ENCODE measurements at regions not wholly inside any gene's neighbourhood (a gene's known extent, or its start where the extent isn't known, plus 50 kb on each side); places are given as distances from the start of the nearest gene placed in this dataset.

DNA sequence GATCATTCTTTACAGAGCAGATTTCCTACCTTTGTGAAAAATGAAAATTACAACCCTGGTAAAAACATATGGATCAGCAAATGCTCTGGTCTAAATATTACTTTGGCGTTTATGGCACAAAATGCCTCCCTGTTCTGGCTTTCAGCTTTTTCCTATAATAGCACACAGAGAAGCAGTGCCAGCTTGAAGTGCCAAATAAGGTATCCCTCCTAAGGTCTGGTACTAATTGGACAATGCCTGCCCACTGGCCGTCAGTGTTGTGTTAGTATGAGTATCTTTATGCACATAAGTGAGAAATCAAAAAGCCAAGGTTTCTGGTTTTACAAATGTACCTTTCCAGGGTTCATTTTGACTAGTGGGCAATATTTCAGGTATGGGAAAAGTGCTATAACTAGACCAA is 1293.7 kb upstream of the FAM98A start:
- H3K36me3 ChIP-seq (ENCODE audit: control insufficient read depth, insufficient read depth, low read length) = no peaks in the 10 kb centered on the region
- no peak overlapping the region for H3K4me3 ChIP-seq (replicated peaks; ENCODE audit: low read depth, low read length)
- H3K27me3 ChIP-seq (replicated peaks; ENCODE audit: control insufficient read depth, insufficient read depth, low read length) = no peaks in the 10 kb centered on the region
- TF ChIP-seq, protein P1, sequence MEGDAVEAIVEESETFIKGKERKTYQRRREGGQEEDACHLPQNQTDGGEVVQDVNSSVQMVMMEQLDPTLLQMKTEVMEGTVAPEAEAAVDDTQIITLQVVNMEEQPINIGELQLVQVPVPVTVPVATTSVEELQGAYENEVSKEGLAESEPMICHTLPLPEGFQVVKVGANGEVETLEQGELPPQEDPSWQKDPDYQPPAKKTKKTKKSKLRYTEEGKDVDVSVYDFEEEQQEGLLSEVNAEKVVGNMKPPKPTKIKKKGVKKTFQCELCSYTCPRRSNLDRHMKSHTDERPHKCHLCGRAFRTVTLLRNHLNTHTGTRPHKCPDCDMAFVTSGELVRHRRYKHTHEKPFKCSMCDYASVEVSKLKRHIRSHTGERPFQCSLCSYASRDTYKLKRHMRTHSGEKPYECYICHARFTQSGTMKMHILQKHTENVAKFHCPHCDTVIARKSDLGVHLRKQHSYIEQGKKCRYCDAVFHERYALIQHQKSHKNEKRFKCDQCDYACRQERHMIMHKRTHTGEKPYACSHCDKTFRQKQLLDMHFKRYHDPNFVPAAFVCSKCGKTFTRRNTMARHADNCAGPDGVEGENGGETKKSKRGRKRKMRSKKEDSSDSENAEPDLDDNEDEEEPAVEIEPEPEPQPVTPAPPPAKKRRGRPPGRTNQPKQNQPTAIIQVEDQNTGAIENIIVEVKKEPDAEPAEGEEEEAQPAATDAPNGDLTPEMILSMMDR (IDR thresholded peaks at IDR 0.05; ENCODE audit: insufficient read depth, low read length, poor library complexity, severe bottlenecking) = no peak
- no peak for DNase-seq (ENCODE audit: extremely low read depth, insufficient read length)

DNA sequence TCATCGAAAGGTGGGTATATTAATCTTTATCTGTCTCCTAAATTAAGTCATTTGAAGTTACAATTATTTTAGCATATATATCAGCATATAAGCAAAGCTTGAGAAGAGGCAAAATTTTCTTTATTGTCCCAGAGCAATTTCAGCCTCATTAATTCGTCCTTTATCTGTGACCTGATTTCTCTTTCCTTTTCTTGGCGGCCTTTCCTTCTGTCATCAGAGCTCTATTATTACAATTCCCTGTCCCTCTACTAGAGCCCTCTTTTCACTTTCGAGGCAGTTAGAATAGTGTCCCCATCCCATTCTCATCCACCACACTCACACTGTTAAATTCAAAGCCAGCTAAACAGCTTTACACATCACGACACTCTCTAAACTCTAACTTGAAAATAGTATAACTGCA is 1293.2 kb upstream of the FAM98A start:
- Histone ChIP-seq H3K36me3 (ENCODE audit: control insufficient read depth, insufficient read depth, low read length) (no peaks in the 10 kb centered on the region), H3K4me3 (replicated peaks; ENCODE audit: low read depth, low read length) (no peak overlapping the region), H3K27me3 (replicated peaks; ENCODE audit: control insufficient read depth, insufficient read depth, low read length) (no peaks in the 10 kb centered on the region)
- DNase-seq (ENCODE audit: extremely low read depth, insufficient read length) = no peak
- TF ChIP-seq, protein P1 (IDR thresholded peaks at IDR 0.05; ENCODE audit: insufficient read depth, low read length, poor library complexity, severe bottlenecking) = no peak

DNA sequence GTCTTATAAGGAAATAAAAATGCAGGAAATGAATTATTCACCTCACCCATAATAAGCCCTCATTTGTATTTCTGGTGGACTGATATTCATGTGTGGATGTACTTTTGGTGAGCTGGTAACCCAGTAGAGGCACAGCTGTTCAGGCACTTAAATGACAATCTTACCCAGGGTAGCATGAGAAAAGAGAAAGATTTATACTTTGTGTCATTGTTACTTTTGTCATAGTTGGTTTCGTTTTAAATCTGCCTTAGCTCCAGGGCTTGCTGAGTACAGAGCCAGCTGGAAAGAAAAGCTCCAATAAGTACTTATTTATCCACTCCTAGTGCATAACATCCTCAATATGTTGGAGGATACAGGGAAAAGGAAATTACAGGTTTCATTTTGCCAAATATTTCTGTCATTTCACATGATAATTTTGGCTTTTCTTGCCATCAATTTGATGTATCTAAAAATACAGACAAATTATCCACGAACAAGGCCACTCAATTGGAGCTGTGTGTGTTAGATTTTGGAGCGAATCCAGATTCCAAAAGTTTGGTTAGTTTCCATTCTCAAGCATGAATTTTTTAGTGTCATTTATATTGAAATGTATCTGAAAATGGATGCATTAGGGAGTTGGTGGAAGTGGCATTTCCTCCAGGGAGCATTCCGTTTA is 1276.1 kb upstream of the FAM98A start:
- Histone ChIP-seq H3K27me3 (replicated peaks; ENCODE audit: control insufficient read depth, insufficient read depth, low read length) (no peaks in the 10 kb centered on the region), H3K36me3 (ENCODE audit: control insufficient read depth, insufficient read depth, low read length) (no peaks in the 10 kb centered on the region), H3K4me3 (replicated peaks; ENCODE audit: low read depth, low read length) (no peak overlapping the region)
- DNase-seq (ENCODE audit: extremely low read depth, insufficient read length) = no peak
- TF ChIP-seq, protein P1 (IDR thresholded peaks at IDR 0.05; ENCODE audit: insufficient read depth, low read length, poor library complexity, severe bottlenecking) = no peak

DNA sequence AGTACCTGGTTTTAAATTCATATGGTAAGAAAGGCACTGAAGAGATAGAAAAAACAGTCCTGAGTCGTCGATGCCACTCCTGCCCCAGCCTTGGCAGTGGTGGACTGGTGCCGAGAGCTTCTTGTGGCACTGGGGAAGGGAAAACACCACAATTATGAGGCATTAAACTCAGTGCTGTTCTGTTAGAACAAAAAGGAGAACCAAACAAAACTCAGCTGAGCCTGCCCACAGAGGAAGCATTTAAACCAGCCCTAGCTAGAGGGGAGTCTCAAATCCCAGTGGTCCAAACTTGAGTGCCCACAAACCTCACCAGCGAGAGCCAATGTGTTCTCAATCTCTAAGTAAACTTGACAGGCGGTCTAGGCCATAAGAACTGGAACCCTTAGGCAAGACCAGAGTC is 1254.5 kb upstream of the FAM98A start:
- DNase-seq (ENCODE audit: extremely low read depth, insufficient read length) = no peak
- Histone ChIP-seq H3K4me3 (replicated peaks; ENCODE audit: low read depth, low read length) (no peak overlapping the region), H3K36me3 (ENCODE audit: control insufficient read depth, insufficient read depth, low read length) (no peaks in the 10 kb centered on the region), H3K27me3 (replicated peaks; ENCODE audit: control insufficient read depth, insufficient read depth, low read length) (no peaks in the 10 kb centered on the region)
- TF ChIP-seq, protein P1 (IDR thresholded peaks at IDR 0.05; ENCODE audit: insufficient read depth, low read length, poor library complexity, severe bottlenecking) = no peak

DNA sequence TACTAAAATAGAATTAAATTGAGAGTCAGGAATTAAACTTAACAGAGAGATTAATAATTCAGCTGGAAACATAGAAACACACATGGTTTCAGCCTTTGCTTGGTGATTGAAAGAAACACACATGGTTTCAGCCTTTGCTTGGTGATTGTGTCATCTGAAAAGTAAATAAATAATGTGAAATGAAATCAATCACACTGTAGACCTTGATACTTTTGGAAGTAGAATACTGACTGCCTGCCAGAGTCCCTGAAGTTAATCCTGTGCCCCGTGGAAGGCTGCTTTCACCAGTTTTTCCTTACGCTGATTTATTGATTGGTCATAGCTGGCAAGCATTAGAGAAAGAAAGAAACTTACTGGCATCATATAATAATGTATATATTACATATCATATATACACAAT is 1252.7 kb upstream of the FAM98A start:
- Histone ChIP-seq H3K27me3 (replicated peaks; ENCODE audit: control insufficient read depth, insufficient read depth, low read length) (no peaks in the 10 kb centered on the region), H3K36me3 (ENCODE audit: control insufficient read depth, insufficient read depth, low read length) (no peaks in the 10 kb centered on the region), H3K4me3 (replicated peaks; ENCODE audit: low read depth, low read length) (no peak overlapping the region)
- TF ChIP-seq, protein P1 (IDR thresholded peaks at IDR 0.05; ENCODE audit: insufficient read depth, low read length, poor library complexity, severe bottlenecking) = no peak
- DNase-seq (ENCODE audit: extremely low read depth, insufficient read length) = no peak

DNA sequence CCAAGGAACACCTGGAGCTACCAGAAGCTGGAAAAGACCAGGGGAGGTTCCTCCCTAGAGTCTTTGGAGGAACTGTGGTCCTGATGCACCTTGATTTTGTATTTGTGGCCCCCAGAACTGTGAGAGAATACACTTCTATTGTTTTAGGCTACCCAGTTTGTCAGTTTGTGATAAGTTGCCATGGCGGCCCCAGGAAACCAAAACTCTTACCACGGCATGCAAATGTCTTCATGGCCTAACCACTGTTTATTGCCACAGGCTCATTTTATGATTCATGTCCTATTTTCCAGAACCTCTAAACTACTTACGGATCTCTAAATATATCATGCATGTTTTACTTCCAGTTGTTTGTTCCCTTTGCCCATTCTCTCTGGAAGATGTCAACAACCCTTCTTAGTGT is 1250.7 kb upstream of the FAM98A start:
- no peaks in the 10 kb centered on the region for H3K27me3 ChIP-seq (replicated peaks; ENCODE audit: control insufficient read depth, insufficient read depth, low read length)
- H3K36me3 ChIP-seq (ENCODE audit: control insufficient read depth, insufficient read depth, low read length) = no peaks in the 10 kb centered on the region
- no peak overlapping the region for H3K4me3 ChIP-seq (replicated peaks; ENCODE audit: low read depth, low read length)
- DNase-seq (ENCODE audit: extremely low read depth, insufficient read length) = no peak
- TF ChIP-seq, protein P1 (IDR thresholded peaks at IDR 0.05; ENCODE audit: insufficient read depth, low read length, poor library complexity, severe bottlenecking) = no peak

Data from GM06990 (cell line).